ENCODE measurements at regions not wholly inside any gene's neighbourhood (a gene's known extent, or its start where the extent isn't known, plus 50 kb on each side); places are given as distances from the start of the nearest gene placed in this dataset.
A peak's percentile ranks its signal among the peaks of the same experiment; 100 is the strongest.

GRCh38 chr20:12152996-12153395 is 235.3 kb downstream of the BTBD3 start:
- no peak for FAIRE-seq
- Histone ChIP-seq H2AFZ (ENCODE audit: low read depth, low read length) (no peak overlapping the region), H3K4me3 (ENCODE audit: insufficient read depth, low read depth, low read length) (no peak overlapping the region), H3K4me2 (ENCODE audit: low read length) (peak overlapping the region; percentile 39), H3K27me3 (ENCODE audit: insufficient read depth, low read length) (no peaks in the 10 kb centered on the region), H3K9ac (ENCODE audit: low read length) (no peak overlapping the region), H3K9me3 (ENCODE audit: insufficient read depth, low read depth, low read length) (no peaks in the 10 kb centered on the region), H3K27ac (ENCODE audit: low read depth, low read length) (no peak overlapping the region), H3K4me1 (ENCODE audit: insufficient read depth, low read length) (peaks cover 3% of the 10 kb centered on the region), H3K36me3 (ENCODE audit: insufficient read depth, low read length) (no peaks in the 10 kb centered on the region), H3K79me2 (ENCODE audit: insufficient read depth, low read length) (no peaks in the 10 kb centered on the region), H4K20me1 (ENCODE audit: insufficient read depth, low read length) (no peaks in the 10 kb centered on the region)
- Mint-ChIP-seq H3K36me3 (ENCODE audit: low read depth, unreplicated experiment) (no peaks in the 10 kb centered on the region), H3K27ac (ENCODE audit: unreplicated experiment) (no peak overlapping the region), H3K4me3 (ENCODE audit: unreplicated experiment) (no peak overlapping the region), H3K4me1 (ENCODE audit: low read depth, unreplicated experiment) (no peaks in the 10 kb centered on the region), H3K27me3 (ENCODE audit: low read depth, unreplicated experiment) (no peaks in the 10 kb centered on the region), H3K9me3 (ENCODE audit: unreplicated experiment) (no peaks in the 10 kb centered on the region)
- DNase-seq (ENCODE audit: low read depth), result peak; percentile 51
- no peak for TF ChIP-seq EZH2 (IDR thresholded peaks at IDR 0.05; ENCODE audit: insufficient read depth, low read length)

GRCh38 chr20:12153628-12154027 is 235.9 kb downstream of the BTBD3 start:
- FAIRE-seq (no peak), DNase-seq (ENCODE audit: low read depth) (peak; percentile 76)
- no peak overlapping the region for H3K27ac ChIP-seq (ENCODE audit: low read depth, low read length)
- TF ChIP-seq EZH2 (IDR thresholded peaks at IDR 0.05; ENCODE audit: insufficient read depth, low read length) (no peak), CTCF (IDR thresholded peaks at IDR 0.05; ENCODE audit: insufficient read depth, low read depth, low read length) (no peak)
- no peaks in the 10 kb centered on the region for H3K4me1 Mint-ChIP-seq (ENCODE audit: low read depth, unreplicated experiment)
- H2AFZ ChIP-seq (ENCODE audit: low read depth, low read length), result no peak overlapping the region
- no peaks in the 10 kb centered on the region for H3K9me3 ChIP-seq (ENCODE audit: insufficient read depth, low read depth, low read length)
- H3K27me3 Mint-ChIP-seq (ENCODE audit: low read depth, unreplicated experiment), result no peaks in the 10 kb centered on the region
- H3K27ac Mint-ChIP-seq (ENCODE audit: unreplicated experiment), result no peak overlapping the region
- H3K79me2 ChIP-seq (ENCODE audit: insufficient read depth, low read length), result no peaks in the 10 kb centered on the region
- H3K9me3 Mint-ChIP-seq (ENCODE audit: unreplicated experiment), result no peaks in the 10 kb centered on the region
- no peaks in the 10 kb centered on the region for H3K27me3 ChIP-seq (ENCODE audit: insufficient read depth, low read length)
- H4K20me1 ChIP-seq (ENCODE audit: insufficient read depth, low read length), result no peaks in the 10 kb centered on the region
- H3K4me3 Mint-ChIP-seq (ENCODE audit: unreplicated experiment), result no peak overlapping the region
- H3K4me3 ChIP-seq (ENCODE audit: insufficient read depth, low read depth, low read length), result no peak overlapping the region
- no peak overlapping the region for H3K4me2 ChIP-seq (ENCODE audit: low read length)
- no peaks in the 10 kb centered on the region for H3K36me3 ChIP-seq (ENCODE audit: insufficient read depth, low read length)
- H3K4me1 ChIP-seq (ENCODE audit: insufficient read depth, low read length), result peaks cover 3% of the 10 kb centered on the region
- no peak overlapping the region for H3K9ac ChIP-seq (ENCODE audit: low read length)
- H3K36me3 Mint-ChIP-seq (ENCODE audit: low read depth, unreplicated experiment), result no peaks in the 10 kb centered on the region

GRCh38 chr20:12156252-12156651 is 238.6 kb downstream of the BTBD3 start:
- H3K27ac Mint-ChIP-seq (ENCODE audit: unreplicated experiment), result no peak overlapping the region
- H3K9me3 Mint-ChIP-seq (ENCODE audit: unreplicated experiment), result no peaks in the 10 kb centered on the region
- Histone ChIP-seq H4K20me1 (ENCODE audit: insufficient read depth, low read length) (no peaks in the 10 kb centered on the region), H3K4me2 (ENCODE audit: low read length) (no peak overlapping the region), H3K9me3 (ENCODE audit: insufficient read depth, low read depth, low read length) (no peaks in the 10 kb centered on the region), H3K4me3 (ENCODE audit: insufficient read depth, low read depth, low read length) (no peak overlapping the region), H3K9ac (ENCODE audit: low read length) (no peak overlapping the region), H3K36me3 (ENCODE audit: insufficient read depth, low read length) (no peaks in the 10 kb centered on the region), H3K4me1 (ENCODE audit: insufficient read depth, low read length) (peaks cover 3% of the 10 kb centered on the region), H3K27me3 (ENCODE audit: insufficient read depth, low read length) (no peaks in the 10 kb centered on the region), H3K27ac (ENCODE audit: low read depth, low read length) (no peak overlapping the region), H2AFZ (ENCODE audit: low read depth, low read length) (no peak overlapping the region), H3K79me2 (ENCODE audit: insufficient read depth, low read length) (no peaks in the 10 kb centered on the region)
- H3K4me1 Mint-ChIP-seq (ENCODE audit: low read depth, unreplicated experiment), result no peaks in the 10 kb centered on the region
- DNase-seq (ENCODE audit: low read depth), result no peak
- no peak for FAIRE-seq
- peaks cover 2% of the 10 kb centered on the region for H3K27me3 Mint-ChIP-seq (ENCODE audit: low read depth, unreplicated experiment)
- TF ChIP-seq EZH2 (IDR thresholded peaks at IDR 0.05; ENCODE audit: insufficient read depth, low read length), result no peak
- no peak for TF ChIP-seq CTCF (IDR thresholded peaks at IDR 0.05; ENCODE audit: insufficient read depth, low read depth, low read length)
- no peaks in the 10 kb centered on the region for H3K36me3 Mint-ChIP-seq (ENCODE audit: low read depth, unreplicated experiment)
- H3K4me3 Mint-ChIP-seq (ENCODE audit: unreplicated experiment), result no peak overlapping the region
